ENCODE measurements at regions not wholly inside any gene's neighbourhood (a gene's known extent, or its start where the extent isn't known, plus 50 kb on each side); places are given as distances from the start of the nearest gene placed in this dataset.
A peak's percentile ranks its signal among the peaks of the same experiment; 100 is the strongest.

DNA sequence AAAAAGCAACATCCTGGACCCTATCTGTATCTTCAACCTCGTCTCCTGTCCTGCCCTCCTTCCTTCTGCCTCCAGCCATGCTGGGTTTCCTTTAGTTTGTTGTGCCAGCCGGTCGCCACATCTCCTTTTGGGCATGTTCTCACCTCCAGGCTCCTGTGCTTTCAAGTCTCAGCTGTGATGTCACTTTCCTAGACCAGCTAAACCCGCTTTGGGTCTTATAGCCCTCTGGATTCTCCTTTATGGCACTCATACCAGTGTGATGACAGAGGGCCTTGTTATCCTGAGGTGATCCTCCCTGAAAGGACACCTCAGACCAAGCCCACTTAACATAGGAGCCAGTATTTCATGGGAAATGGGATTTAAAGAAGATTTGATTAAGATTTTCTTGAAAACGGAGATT is 108.6 kb downstream of the EMX2 start:
- H3K27me3 ChIP-seq (ENCODE audit: control insufficient read depth, insufficient read depth, low read length) = no peaks in the 10 kb centered on the region
- TF ChIP-seq, protein P1, sequence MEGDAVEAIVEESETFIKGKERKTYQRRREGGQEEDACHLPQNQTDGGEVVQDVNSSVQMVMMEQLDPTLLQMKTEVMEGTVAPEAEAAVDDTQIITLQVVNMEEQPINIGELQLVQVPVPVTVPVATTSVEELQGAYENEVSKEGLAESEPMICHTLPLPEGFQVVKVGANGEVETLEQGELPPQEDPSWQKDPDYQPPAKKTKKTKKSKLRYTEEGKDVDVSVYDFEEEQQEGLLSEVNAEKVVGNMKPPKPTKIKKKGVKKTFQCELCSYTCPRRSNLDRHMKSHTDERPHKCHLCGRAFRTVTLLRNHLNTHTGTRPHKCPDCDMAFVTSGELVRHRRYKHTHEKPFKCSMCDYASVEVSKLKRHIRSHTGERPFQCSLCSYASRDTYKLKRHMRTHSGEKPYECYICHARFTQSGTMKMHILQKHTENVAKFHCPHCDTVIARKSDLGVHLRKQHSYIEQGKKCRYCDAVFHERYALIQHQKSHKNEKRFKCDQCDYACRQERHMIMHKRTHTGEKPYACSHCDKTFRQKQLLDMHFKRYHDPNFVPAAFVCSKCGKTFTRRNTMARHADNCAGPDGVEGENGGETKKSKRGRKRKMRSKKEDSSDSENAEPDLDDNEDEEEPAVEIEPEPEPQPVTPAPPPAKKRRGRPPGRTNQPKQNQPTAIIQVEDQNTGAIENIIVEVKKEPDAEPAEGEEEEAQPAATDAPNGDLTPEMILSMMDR (IDR thresholded peaks at IDR 0.05) = no peak
- intact Hi-C loops (cut with micrococcal nuclease) = no loop called here
- Mint-ChIP-seq H3K36me3 (no peaks in the 10 kb centered on the region), H3K4me1 (no peaks in the 10 kb centered on the region), H3K9me3 (peaks cover 0 to 2% of the 10 kb centered on the region in 2 donors), H3K4me3 (no peak overlapping the region), H3K27me3 (ENCODE audit: low read depth in 2 of 2) (no peaks in the 10 kb centered on the region), H3K27ac (no peak overlapping the region)
- 84% methylated on average over 4 of the region's 5 CpGs for WGBS (ENCODE audit: insufficient coverage)
- no peak for DNase-seq
- H3K4me1 ChIP-seq (ENCODE audit: control insufficient read depth, insufficient read depth, low read length) = no peaks in the 10 kb centered on the region
- H3K27ac ChIP-seq (ENCODE audit: low read length) = no peak overlapping the region
- no peak overlapping the region for H3K4me3 ChIP-seq (ENCODE audit: low read length)
- H3K9me3 ChIP-seq (ENCODE audit: control insufficient read depth, insufficient read depth, low read length) = no peaks in the 10 kb centered on the region
- no peaks in the 10 kb centered on the region for H3K36me3 ChIP-seq (ENCODE audit: control insufficient read depth, insufficient read depth, low read length)
- no peak for ATAC-seq

DNA sequence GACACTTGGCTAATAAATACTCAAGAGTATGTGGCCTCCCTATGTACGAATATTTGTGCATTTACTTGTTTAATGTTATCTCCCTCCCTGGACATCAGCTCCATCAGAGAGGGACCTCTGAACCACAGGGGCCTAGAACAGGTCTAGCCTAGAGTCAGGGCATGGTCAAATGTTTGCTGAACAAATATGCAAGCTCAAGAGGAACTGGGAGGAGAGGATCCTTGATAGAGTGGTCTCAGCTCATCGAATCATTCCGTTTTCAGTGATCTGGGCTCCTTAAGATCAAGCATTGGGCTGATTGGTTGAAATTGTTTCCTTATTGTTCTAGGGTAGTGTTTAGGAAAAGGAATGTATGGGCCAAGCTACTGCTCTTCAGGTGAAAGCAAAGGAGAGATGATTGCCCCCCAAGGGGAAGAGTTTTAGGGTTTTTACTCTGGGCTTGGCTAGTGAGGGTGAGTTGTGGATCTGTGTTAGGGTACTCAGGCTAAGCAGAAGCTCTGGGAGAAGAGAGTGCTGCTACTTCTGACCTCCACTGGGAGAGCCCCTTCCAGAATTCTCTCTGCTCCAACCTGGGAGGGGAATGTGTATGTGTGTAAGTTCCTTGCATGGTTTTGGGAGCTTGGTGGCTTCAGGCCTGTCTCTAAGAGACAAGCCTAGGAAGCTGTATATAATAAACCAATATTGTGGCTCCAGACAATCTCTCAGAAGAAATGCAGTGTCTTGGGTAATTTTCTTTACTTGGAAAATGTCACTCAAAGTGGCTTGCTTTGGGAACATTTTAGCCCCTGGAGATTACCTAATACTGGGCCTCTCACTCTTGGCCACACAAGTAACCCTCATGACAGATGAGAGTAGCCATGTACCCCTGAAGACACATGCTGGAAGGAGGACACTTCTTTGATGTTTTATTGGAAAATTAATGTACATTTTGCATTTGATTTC is 110.0 kb downstream of the EMX2 start:
- TF ChIP-seq, protein P1 (IDR thresholded peaks at IDR 0.05) = no peak
- intact Hi-C loops (cut with micrococcal nuclease) = no loop called here
- H3K36me3 Mint-ChIP-seq = no peaks in the 10 kb centered on the region
- ATAC-seq = no peak
- no peak overlapping the region for H3K4me3 Mint-ChIP-seq
- H3K36me3 ChIP-seq (ENCODE audit: control insufficient read depth, insufficient read depth, low read length) = no peaks in the 10 kb centered on the region
- H3K9me3 ChIP-seq (ENCODE audit: control insufficient read depth, insufficient read depth, low read length) = no peaks in the 10 kb centered on the region
- 92% methylated on average over 3 of the region's 3 CpGs for WGBS (ENCODE audit: insufficient coverage)
- no peaks in the 10 kb centered on the region for H3K4me1 Mint-ChIP-seq
- H3K4me1 ChIP-seq (ENCODE audit: control insufficient read depth, insufficient read depth, low read length) = no peaks in the 10 kb centered on the region
- no peak overlapping the region for H3K4me3 ChIP-seq (ENCODE audit: low read length)
- H3K9me3 Mint-ChIP-seq = peaks cover 0 to 2% of the 10 kb centered on the region in 2 donors
- H3K27ac ChIP-seq (ENCODE audit: low read length) = no peak overlapping the region
- peaks cover 0 to 4% of the 10 kb centered on the region in 2 donors for H3K27me3 Mint-ChIP-seq (ENCODE audit: low read depth in 2 of 2)
- DNase-seq = no peak
- no peaks in the 10 kb centered on the region for H3K27me3 ChIP-seq (ENCODE audit: control insufficient read depth, insufficient read depth, low read length)
- H3K27ac Mint-ChIP-seq = no peak overlapping the region

DNA sequence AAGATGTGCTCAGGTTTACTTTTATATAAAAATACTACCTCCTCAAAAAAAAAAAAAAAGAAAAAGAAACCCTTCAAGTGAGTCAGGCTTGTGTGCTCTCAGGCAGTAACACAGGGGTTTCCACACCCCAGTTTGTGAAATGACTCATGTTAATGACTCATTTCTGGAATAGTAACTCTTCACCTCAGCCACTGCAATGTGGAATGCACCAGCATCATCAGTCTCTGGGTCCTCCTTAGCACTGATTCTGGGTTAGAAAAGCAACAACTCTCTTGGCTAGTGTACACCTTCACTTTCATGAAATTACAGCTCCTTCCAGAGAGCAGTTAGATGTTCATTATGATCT is 110.6 kb downstream of the EMX2 start:
- Mint-ChIP-seq H3K27ac (no peak overlapping the region), H3K36me3 (no peaks in the 10 kb centered on the region), H3K27me3 (ENCODE audit: low read depth in 2 of 2) (peaks cover 0 to 8% of the 10 kb centered on the region in 2 donors), H3K4me3 (no peak overlapping the region), H3K9me3 (peaks cover 0 to 2% of the 10 kb centered on the region in 2 donors), H3K4me1 (no peaks in the 10 kb centered on the region)
- intact Hi-C loops (cut with micrococcal nuclease) = no loop called here
- H3K27ac ChIP-seq (ENCODE audit: low read length) = no peak overlapping the region
- DNase-seq (peak in 1 of 2 donors; percentile 20), ATAC-seq (peak in 2 of 3 donors; percentile 36 to 73)
- TF ChIP-seq, protein P1 (IDR thresholded peaks at IDR 0.05) = no peak
- no peaks in the 10 kb centered on the region for H3K4me1 ChIP-seq (ENCODE audit: control insufficient read depth, insufficient read depth, low read length)
- no peaks in the 10 kb centered on the region for H3K27me3 ChIP-seq (ENCODE audit: control insufficient read depth, insufficient read depth, low read length)
- H3K4me3 ChIP-seq (ENCODE audit: low read length) = no peak overlapping the region
- H3K36me3 ChIP-seq (ENCODE audit: control insufficient read depth, insufficient read depth, low read length) = no peaks in the 10 kb centered on the region
- H3K9me3 ChIP-seq (ENCODE audit: control insufficient read depth, insufficient read depth, low read length) = no peaks in the 10 kb centered on the region

DNA sequence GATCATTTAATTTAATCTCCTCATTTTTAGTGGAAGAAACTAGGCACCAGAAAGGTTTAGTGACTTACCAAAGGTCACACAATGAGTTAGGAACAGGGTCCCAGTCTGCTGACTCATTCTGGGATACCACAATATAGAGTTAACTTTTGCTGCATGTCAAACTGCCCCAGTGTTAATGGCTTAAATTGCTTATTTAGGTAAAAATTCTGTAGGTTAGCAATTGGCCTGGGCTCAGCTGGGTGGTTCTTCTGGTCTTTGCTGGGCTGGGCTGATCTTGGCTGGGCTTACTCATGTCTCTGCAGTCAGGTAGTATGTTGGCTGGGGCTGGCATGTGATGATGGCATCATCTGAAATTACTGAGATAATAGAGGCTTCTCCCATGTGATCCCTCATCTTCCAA is 111.6 kb downstream of the EMX2 start:
- no peak overlapping the region for H3K4me3 ChIP-seq (ENCODE audit: low read length)
- intact Hi-C loops (cut with micrococcal nuclease) = no loop called here

More for the DNA sequence above, 111.6 kb downstream of the EMX2 start:
- H3K27me3 Mint-ChIP-seq (ENCODE audit: low read depth in 2 of 2) = peaks cover 0 to 8% of the 10 kb centered on the region in 2 donors
- no peak overlapping the region for H3K27ac Mint-ChIP-seq
- H3K4me1 ChIP-seq (ENCODE audit: control insufficient read depth, insufficient read depth, low read length) = no peaks in the 10 kb centered on the region
- DNase-seq = no peak
- no peaks in the 10 kb centered on the region for H3K27me3 ChIP-seq (ENCODE audit: control insufficient read depth, insufficient read depth, low read length)
- no peaks in the 10 kb centered on the region for H3K9me3 ChIP-seq (ENCODE audit: control insufficient read depth, insufficient read depth, low read length)
- H3K4me3 Mint-ChIP-seq = no peak overlapping the region
- TF ChIP-seq, protein P1 (IDR thresholded peaks at IDR 0.05) = no peak
- no peaks in the 10 kb centered on the region for H3K4me1 Mint-ChIP-seq
- ATAC-seq = no peak
- H3K36me3 ChIP-seq (ENCODE audit: control insufficient read depth, insufficient read depth, low read length) = no peaks in the 10 kb centered on the region
- H3K36me3 Mint-ChIP-seq = no peaks in the 10 kb centered on the region
- H3K27ac ChIP-seq (ENCODE audit: low read length) = no peak overlapping the region
- peaks cover 0 to 2% of the 10 kb centered on the region in 2 donors for H3K9me3 Mint-ChIP-seq

Data from natural killer cell (primary cell).